GM18868 (cell line): ENCODE measurements at regions not wholly inside any gene's neighbourhood (a gene's known extent, or its start where the extent isn't known, plus 50 kb on each side); places are given as distances from the start of the nearest gene placed in this dataset.

Source experiments
- ATAC-seq: cut with Tn5 transposase; IDR thresholded peaks from one replicate; pipeline ENCODE4 v1.9.1; 2021; ENCODE audit warnings: mild to moderate bottlenecking, moderate library complexity; ENCODE audit not compliant: unreplicated experiment

DNA sequence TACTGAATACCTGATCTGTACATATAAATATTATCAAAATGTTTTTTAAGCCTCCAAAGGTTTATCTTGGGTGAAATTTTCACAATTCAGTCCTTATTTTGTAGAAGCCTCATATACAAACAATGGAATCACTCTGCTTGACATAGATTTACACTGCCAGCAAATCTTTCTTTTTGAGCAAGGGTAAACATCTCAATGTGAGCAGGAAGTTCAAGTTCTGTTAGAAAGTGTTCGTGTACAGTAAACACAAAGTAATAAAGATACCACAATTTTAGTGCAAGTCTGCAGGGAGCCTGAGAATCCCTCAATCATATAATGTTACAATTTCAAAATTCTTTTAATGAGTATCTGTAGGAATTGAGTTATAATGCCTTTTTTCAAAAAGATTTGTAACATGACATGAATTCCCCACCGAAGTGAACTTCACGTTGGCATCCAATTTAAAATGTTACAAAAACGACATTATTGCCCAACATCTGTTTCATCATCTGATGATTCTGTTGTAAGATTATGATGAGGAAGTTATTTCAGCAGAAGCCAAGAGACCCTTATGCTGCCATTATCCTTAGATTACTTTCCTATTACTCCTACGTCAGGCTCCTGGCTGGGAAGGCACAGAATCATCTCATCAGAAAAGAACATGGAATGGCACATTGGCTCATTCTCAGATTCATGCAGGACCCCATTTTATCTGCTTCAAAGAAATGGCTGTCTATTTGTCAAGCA, 283.9 kb upstream of the ACVR2A start:
- ATAC-seq, result no peak

DNA sequence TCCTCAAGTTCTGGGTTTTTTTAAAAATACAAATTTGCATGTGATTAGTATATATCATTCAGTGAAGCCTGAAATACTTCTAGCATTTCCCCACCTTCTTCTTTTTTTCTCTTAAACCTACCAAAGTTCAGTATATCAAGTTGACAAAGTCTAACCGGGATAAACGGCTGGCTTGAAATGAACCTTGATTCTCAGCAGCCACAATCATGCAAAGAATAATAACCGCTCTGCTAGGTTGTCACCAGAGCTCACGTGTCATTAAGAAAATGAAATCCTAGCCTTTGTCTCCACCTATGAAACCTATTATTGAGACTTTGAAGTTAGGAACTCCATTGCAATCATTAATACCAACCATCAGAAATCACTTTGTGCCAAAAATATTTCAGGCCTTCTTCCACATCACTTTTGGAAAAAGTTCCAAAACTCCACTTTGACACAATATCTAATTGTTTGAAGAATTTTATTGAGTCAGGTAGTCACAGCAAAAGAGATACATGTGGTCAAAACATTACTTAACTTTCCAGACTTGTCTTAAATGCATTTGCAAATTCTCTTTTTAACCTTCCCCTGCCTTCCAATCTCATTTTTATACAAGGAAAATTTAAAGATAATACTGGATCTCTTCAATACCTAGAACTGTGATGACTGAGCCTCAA, 285.6 kb upstream of the ACVR2A start:
- ATAC-seq, result no peak

DNA sequence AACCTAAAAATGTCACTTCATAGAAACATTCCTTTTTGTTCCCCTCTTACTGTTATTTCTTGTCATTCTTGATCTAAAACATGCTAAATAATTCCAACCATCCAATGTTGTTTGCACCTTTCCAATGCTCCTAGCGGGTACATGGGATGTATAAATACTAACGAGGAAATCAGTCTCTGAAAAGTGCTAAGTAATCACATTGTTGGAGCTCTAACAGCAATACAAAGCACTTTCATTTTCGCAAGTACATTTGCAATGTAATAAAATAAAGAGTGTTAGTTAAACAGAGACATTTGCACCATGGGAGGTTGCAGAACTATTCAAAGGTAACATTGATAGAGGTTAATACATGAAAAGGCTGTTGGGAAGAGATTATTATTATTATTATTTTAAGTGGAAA, 286.2 kb upstream of the ACVR2A start:
- peak; percentile 48 for ATAC-seq

DNA sequence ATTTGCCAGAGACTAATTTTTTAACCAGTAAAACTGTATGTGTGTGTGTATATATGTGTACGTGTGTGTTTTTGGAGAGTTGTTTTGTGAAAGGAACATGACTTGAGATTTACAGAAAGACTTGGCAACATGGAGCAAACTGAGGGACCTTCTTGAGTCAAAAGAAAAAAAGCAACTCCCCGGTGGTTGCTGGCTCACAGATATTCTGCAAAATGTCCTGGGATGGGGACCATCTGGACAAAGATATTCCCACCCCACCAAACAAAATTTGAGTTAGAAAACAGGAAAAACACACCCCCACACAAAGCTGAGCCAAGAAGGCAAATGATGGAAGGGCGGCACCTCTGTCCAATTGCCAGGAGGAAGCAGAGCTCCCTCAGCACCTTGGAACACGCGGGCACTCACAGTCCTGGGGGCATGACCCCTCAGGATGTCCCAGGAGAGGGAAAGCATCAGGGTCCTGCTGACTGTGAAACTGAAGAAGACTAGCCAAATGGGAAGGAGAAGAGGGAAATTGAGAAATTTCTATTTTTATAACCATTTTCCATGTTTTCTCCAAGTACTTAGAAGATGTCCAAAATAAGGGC, 290.2 kb upstream of the ACVR2A start:
- no peak for ATAC-seq

DNA sequence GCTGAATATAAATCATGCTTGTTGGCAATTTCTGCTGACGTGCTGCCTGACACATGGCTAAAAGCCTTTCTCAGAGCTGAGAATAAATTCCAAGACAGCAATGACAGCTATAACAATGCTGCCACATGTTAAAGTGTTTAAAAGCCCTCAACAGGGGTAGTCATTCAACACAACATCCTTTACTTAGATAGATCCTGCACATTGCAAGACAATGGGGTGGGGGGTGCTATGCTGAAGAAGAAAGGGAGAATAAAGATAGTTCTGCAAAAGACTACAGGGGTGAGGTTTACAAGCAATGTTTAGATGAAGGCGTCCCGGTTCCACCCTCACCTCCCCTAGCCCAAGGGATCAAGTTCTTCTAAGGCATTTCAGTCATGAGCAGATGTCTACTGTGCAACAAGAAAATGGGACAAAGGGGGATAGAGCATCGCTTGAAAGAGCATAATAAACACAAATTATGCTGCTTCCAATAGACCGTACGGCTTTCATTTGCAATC, 291.0 kb upstream of the ACVR2A start:
- no peak for ATAC-seq

DNA sequence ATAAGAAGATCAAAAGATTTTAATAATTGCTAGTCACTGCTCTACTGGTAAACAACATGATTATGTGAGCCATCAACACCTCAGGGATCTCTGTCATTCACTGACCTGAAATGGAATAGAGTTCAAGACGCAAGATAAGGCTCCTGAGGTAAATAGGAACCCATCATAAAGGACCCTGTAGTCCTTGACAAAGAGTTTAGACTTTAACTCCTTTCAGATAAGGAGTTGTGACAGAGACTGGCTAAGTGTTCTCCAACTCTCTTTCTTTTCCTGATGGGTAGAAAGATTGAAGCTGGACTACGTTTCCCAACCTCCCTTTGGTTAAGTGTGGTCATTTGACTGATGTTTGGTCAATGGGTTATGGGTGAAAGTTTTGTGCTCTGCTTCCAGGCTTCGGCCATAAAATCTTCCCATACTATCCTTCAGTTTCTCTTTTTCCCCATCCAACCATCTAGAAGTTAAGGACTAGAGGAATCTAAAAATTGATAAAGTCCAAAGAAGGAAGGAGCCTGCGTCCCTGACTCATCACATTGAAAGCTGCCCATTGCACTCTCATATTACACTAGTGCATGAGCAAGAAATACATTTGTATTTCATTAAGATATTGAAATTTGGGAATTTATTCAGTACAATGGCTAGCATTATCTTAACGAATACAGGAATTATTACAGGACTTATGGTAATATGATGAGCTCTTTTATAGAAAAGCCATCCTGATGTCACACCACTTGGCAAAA, 293.7 kb upstream of the ACVR2A start:
- ATAC-seq, result no peak

DNA sequence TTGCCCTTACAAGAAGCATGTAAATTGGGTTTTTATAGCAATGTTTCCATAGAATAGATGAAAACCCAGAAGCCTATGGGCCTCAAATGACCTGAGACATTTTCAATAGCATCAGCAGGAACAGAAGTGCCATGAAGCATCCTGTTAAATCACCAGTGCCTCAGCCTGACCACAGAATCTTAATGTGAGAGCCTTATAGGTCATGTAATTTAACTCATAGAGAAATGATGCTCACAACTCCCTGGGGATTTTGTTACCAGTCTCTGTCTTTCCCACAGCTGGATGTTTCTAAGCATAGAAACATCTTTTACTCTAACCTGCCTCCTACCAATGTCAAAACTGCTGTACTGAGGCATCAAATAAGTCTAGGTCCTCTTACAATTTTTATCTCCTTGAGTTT, 295.8 kb upstream of the ACVR2A start:
- ATAC-seq, result no peak

DNA sequence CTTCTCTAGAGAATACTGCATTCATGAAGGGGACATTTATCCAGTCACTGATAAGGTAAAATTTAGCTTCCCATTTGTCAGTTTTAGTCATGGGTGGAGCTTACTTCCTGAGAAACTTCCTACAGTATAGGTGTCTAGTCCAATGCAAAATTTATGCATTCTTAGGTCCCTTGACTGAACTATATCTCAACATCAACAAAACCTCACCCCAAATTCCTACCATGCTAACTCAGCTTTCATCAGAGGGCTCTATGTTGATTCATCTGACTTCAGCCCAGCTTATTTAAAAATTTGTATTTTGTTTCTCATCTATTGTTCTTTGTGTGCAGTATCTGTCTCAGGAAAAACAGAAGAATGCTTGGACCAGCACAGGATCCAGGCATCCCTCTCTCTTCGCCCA, 296.4 kb upstream of the ACVR2A start:
- ATAC-seq, result no peak

DNA sequence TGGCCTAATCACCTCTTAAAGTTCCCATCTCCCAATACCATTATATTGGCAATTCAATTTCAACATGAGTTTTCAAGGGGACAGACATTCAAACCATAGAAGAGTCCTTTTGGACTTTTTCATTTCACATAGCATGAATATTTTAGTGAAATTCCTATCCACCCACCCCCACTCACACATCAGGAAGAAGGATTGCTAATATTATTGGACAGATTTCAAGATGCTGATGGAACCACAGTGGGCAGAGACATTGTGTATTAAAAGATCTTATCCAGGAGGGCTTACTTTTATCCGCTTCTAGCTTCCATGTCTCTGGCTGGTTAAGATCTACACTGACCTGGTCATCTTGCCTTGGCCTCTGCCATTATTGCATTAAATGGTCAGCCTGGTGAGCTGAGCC, 297.4 kb upstream of the ACVR2A start:
- ATAC-seq, result no peak

DNA sequence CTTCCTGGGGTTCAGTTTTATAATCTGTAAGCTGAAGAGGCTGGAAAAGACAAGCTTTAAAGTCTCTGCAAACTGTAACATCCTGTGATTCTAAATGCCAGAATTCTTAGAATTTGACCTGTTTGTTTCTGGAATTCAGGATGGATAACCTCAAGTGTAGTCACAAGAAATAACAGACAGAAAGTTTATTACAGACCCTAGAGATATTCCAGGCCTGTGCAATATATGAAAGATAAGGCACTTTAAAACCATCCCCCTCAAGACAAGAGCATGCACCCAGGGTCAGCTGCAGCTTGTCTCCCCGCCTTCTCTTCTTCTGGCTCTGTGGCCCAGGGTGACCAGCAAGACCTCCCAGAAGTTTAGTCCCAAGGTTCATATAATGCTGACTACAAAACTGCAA, 298.7 kb upstream of the ACVR2A start:
- ATAC-seq, result no peak

DNA sequence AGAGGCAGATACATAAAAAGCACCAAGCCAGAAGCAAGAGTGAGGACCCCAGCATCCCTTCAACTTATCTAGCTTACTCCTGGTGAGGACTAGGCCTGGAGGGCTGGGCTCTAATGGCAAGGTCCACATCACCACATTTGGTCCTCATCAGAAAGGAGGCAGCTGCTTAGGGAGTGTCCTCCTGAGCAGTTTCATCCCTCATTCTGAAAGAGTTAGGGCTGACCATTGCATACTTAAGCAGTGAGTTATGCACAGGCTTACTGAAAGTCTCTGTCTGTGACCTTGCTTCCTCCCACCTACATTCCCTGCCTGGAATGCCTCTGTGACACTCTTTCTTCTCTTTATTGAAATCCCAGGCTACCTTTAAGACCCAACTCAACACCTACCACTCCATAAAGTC, 301.8 kb upstream of the ACVR2A start:
- no peak for ATAC-seq

DNA sequence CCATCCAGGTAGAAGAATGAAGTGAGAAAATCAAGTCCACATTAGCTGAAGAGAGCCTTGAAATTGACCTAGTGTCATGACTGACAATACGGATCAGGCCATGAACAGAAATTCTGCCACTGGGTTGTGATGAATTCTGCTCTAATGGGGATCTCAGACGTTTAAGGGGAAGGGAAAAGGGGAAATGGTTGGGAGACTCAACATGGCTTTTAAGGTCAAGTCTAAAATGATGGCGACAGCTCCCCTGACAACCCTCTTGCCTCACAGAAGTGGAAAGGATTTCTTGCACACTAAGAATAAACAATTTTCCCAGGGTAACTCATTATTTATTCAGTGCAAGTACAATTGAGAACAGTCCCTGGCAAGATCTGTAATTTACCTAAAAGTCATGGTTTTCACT, 302.5 kb upstream of the ACVR2A start:
- no peak for ATAC-seq

DNA sequence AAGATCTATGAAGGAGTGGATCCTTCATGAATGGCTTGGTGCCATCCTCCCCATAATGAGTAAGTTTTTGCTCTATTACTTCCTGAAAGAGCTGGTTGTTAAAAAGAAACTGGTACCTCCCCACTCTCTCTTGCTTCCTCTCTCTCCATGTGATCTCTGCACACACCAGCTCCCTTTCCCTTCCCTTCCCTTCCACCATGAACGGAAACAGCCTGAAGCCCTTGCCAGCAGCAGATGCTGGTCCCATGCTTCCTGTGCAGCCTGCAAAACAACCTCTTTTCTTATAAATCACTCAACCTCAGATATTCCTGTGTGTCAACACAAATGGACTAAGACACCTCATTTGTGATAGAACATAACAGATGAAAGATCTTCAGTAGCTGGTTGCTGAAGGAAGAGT, 303.5 kb upstream of the ACVR2A start:
- no peak for ATAC-seq

DNA sequence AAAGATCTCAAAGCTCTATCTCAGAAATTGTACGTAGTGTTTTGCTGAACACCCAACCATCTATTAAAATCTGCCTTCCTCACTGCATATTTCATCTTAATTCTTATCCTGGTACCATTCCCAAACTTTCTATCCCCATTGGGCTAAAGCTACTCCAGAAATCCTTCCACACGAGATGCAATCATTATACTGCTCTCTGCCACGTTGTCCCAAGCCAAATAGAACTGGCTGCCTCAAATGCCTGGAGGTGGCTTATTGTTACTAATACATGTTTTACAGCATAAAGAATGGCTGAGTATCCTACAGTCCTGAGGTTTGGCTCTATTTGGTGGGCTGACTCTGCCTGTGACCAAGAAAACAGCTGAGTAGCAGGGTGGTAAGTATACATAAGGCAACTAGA, 306.0 kb upstream of the ACVR2A start:
- no peak for ATAC-seq

DNA sequence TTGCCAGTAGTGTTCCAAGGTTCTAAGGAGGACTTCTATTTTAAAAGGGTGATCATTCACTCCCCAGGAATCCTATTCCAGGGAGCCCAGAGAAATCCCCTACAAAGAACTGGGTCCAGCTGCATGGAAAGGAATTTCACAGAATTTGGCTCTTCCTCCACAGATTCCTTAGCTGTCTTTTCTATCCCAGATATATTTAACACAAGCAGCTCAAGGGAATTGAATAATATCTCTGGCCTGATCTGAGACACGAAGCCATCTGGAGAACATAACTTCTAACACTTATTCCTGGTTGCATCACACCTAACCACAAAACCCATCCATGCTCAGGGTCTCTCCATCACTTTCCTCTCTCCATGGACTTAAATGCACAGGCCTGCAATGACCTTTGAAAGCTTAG, 306.7 kb upstream of the ACVR2A start:
- no peak for ATAC-seq

DNA sequence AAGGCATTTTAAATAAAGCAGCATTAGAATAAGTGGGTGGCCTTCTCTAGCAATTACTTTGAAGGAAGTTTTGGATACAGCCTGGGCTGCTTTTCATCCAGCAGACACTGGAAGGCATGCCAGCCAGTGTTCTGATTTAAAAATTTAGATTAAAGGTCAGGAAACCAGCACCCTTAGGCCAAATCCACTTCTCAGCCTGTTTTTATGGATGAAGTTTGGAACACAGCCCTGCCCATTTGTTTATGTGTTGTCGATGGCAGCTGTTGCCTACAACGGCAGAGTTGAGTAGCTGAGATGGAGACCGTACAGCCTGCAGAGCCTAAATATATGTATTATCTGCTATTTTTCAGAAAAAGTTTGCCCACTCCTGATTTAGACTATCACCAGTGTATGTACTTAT, 313.6 kb upstream of the ACVR2A start:
- no peak for ATAC-seq

DNA sequence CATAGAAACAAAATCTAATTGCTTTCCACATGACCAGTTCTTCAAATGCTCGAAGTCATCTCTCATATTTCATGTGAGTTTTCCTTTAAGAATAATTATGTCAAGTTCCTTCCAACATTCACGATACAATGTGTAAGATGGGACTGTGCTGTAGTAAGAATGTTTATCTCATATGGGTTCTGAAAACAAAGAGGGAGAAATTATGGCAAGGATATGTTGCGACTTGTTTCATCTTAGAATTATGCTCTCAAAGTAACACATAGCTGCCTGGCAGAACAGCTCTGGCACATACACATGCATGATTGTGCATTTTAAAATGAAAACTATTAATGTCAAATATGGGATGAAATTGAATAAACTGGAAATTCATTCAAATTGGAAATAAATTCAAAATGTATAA, 314.8 kb upstream of the ACVR2A start:
- no peak for ATAC-seq

DNA sequence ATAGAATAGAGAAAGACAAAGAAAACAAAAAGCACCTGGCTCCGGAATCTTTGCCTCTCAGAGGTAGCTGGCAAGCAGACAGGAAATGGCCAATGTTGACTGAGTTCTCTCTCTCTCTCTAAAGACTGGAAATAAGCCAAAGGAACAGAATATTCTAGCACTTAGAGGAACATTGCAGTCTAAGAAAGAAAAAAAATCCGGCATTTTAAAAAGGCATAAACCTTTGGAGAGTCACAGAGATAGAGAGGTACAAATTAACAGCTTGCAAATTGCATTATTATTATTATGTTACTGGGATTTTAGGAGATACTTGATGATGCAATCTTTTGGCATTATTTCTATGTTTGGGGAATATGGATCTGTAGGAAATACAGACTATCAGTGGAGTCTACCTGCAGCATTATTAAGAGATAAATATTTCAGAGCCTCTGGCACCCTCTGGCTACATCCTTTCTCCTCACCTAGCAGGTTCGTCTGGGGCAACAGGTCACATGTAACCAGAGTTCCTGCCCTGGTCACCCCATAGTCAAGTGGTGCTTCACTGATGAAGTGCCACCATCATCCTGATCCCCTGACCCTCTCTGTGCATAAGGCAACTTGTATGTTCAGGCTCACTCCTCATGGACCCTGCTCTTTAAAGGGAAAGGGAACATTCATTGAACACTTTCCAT, 318.9 kb upstream of the ACVR2A start:
- no peak for ATAC-seq

DNA sequence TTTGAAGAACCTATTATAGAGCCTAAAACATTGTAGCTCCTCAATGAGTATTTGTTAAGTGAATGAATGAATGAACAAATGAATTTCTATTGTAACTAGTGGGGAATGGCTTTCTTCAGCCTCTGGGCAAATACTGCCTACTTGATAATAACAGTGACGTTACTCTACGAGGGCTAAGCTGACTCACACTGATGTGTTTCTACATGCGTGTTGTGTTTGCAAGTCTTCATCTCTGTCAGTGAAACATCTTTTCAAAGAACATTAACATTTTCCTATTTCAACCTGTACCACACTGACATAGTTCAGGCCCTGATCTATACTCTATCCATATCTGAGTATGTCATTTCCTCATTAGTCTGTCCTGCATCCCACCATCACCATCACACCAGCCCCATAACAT, 319.9 kb upstream of the ACVR2A start:
- ATAC-seq, result no peak

DNA sequence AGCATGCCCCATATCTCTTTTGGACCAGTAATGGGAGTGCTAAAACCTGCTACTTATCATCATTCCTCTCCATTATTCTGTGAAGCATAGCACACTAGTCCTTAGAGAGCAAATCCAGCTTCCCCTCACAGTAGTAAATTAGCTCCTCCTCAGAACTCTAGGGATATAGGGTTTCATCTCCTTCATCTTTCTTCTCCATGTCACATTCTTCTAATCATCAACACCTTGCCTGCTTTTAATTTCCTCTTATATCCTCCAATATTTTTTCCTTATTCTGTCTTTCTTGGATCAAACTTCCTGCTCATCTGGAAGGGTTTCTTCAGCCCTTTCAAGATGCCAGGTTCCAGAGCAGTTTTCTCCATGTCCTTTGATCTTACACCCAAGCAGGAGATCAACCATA, 321.4 kb upstream of the ACVR2A start:
- ATAC-seq, result no peak

DNA sequence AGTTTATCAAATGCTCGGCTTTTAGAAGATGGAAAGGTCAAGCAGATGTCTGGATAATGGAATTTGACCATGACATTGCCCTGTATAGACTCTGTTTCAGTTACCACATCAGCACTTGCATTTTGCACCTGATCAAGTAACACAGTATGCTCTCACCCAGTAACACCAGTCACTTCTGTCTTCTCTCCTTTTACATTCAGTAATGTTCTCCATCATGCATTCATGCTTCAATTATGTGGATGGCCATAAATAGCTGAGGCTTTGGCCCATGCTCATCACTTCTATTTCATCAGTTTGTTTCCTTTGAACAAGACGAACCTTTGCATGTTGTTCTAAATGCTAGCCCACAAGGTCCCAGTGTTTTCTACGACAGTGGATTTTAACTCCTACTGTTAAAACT, 322.9 kb upstream of the ACVR2A start:
- ATAC-seq, result no peak
